GM19328 (cell line): ENCODE measurements at regions not wholly inside any gene's neighbourhood (a gene's known extent, or its start where the extent isn't known, plus 50 kb on each side); places are given as distances from the start of the nearest gene placed in this dataset.
A peak's percentile ranks its signal among the peaks of the same experiment; 100 is the strongest.
"Not testable (repeated sequence)": the region's sequence is repeated elsewhere in the genome, so short reads cannot be mapped to it uniquely, and the experiment has no call there.

ENCODE experiments used
- ATAC-seq: cut with Tn5 transposase; IDR thresholded peaks from one replicate; pipeline ENCODE4 v1.9.1; 2021; ENCODE audit warnings: mild to moderate bottlenecking, moderate library complexity; ENCODE audit not compliant: unreplicated experiment

GRCh38 chr4:154982187-154983047 is 201.3 kb downstream of the RBM46 start:
- peak; percentile 43 for ATAC-seq

- ATAC-seq = no peak
Measured at GRCh38 chr4:154983714-154984113, 202.6 kb downstream of the RBM46 start.

GRCh38 chr4:154984148-154984547 is 203.1 kb downstream of the RBM46 start:
- ATAC-seq = peak; percentile 95

- no peak for ATAC-seq
Measured at GRCh38 chr4:154984616-154985015, 203.5 kb downstream of the RBM46 start.

- ATAC-seq = no peak
Measured at GRCh38 chr4:154985673-154986072, 204.6 kb downstream of the RBM46 start.

- no peak for ATAC-seq
Measured at GRCh38 chr4:154988511-154988910, 207.4 kb downstream of the RBM46 start.

GRCh38 chr4:154989511-154989910 is 208.4 kb downstream of the RBM46 start:
- ATAC-seq = no peak

- not testable (repeated sequence) for ATAC-seq
Measured at GRCh38 chr4:154997866-154998265, 210.6 kb upstream of the NPY2R start.

- ATAC-seq = no peak
Measured at GRCh38 chr4:154998284-154998683, 210.2 kb upstream of the NPY2R start.

- ATAC-seq = no peak
Measured at GRCh38 chr4:154998773-154999172, 209.7 kb upstream of the NPY2R start.

- no peak for ATAC-seq
Measured at GRCh38 chr4:154999950-155000578, 208.4 kb upstream of the NPY2R start.

- ATAC-seq = no peak
Measured at GRCh38 chr4:155001251-155001650, 207.2 kb upstream of the NPY2R start.

GRCh38 chr4:155005395-155006090 is 202.9 kb upstream of the NPY2R start:
- ATAC-seq = no peak

GRCh38 chr4:155007660-155008176 is 200.7 kb upstream of the NPY2R start:
- no peak for ATAC-seq

GRCh38 chr4:155008389-155008788 is 200.0 kb upstream of the NPY2R start:
- no peak for ATAC-seq

- ATAC-seq = no peak
Measured at GRCh38 chr4:155009288-155009687, 199.1 kb upstream of the NPY2R start.

- no peak for ATAC-seq
Measured at GRCh38 chr4:155010376-155010775, 198.1 kb upstream of the NPY2R start.

GRCh38 chr4:155011163-155011780 is 197.2 kb upstream of the NPY2R start:
- ATAC-seq = no peak

- no peak for ATAC-seq
Measured at GRCh38 chr4:155012469-155012868, 196.0 kb upstream of the NPY2R start.

- ATAC-seq = no peak
Measured at GRCh38 chr4:155017426-155017825, 191.0 kb upstream of the NPY2R start.
